ENCODE measurements at regions not wholly inside any gene's neighbourhood (a gene's known extent, or its start where the extent isn't known, plus 50 kb on each side); places are given as distances from the start of the nearest gene placed in this dataset.
"Not testable (repeated sequence)": the region's sequence is repeated elsewhere in the genome, so short reads cannot be mapped to it uniquely, and the experiment has no call there.

GRCh38 chr1:184195722-184196121 lies 144.2 kb downstream of the TSEN15 start:
- TF ChIP-seq POLR2AphosphoS5 (IDR thresholded peaks at IDR 0.05); SMC3 (conservative IDR thresholded peaks at IDR 0.05; ENCODE audit: poor library complexity); EP300 (conservative IDR thresholded peaks at IDR 0.05; ENCODE audit: poor library complexity, severe bottlenecking); TAF1 (IDR thresholded peaks at IDR 0.05; ENCODE audit: low read depth): not testable (repeated sequence)
- TF ChIP-seq, protein P1, sequence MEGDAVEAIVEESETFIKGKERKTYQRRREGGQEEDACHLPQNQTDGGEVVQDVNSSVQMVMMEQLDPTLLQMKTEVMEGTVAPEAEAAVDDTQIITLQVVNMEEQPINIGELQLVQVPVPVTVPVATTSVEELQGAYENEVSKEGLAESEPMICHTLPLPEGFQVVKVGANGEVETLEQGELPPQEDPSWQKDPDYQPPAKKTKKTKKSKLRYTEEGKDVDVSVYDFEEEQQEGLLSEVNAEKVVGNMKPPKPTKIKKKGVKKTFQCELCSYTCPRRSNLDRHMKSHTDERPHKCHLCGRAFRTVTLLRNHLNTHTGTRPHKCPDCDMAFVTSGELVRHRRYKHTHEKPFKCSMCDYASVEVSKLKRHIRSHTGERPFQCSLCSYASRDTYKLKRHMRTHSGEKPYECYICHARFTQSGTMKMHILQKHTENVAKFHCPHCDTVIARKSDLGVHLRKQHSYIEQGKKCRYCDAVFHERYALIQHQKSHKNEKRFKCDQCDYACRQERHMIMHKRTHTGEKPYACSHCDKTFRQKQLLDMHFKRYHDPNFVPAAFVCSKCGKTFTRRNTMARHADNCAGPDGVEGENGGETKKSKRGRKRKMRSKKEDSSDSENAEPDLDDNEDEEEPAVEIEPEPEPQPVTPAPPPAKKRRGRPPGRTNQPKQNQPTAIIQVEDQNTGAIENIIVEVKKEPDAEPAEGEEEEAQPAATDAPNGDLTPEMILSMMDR (IDR thresholded peaks at IDR 0.05; ENCODE audit: poor library complexity, severe bottlenecking), result not testable (repeated sequence)
- TF ChIP-seq, protein P2, sequence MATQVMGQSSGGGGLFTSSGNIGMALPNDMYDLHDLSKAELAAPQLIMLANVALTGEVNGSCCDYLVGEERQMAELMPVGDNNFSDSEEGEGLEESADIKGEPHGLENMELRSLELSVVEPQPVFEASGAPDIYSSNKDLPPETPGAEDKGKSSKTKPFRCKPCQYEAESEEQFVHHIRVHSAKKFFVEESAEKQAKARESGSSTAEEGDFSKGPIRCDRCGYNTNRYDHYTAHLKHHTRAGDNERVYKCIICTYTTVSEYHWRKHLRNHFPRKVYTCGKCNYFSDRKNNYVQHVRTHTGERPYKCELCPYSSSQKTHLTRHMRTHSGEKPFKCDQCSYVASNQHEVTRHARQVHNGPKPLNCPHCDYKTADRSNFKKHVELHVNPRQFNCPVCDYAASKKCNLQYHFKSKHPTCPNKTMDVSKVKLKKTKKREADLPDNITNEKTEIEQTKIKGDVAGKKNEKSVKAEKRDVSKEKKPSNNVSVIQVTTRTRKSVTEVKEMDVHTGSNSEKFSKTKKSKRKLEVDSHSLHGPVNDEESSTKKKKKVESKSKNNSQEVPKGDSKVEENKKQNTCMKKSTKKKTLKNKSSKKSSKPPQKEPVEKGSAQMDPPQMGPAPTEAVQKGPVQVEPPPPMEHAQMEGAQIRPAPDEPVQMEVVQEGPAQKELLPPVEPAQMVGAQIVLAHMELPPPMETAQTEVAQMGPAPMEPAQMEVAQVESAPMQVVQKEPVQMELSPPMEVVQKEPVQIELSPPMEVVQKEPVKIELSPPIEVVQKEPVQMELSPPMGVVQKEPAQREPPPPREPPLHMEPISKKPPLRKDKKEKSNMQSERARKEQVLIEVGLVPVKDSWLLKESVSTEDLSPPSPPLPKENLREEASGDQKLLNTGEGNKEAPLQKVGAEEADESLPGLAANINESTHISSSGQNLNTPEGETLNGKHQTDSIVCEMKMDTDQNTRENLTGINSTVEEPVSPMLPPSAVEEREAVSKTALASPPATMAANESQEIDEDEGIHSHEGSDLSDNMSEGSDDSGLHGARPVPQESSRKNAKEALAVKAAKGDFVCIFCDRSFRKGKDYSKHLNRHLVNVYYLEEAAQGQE (IDR thresholded peaks at IDR 0.05; ENCODE audit: borderline replicate concordance), result not testable (repeated sequence)

Data from neural cell (in vitro differentiated cells).